Lower leg skin (tissue), 4 donors: ENCODE measurements at regions not wholly inside any gene's neighbourhood (a gene's known extent, or its start where the extent isn't known, plus 50 kb on each side); places are given as distances from the start of the nearest gene placed in this dataset.

Experiments
- DNase-seq, 2 donors: peaks; one replicate each; pipeline ENCODE4 v3.0.0-alpha.2; 2019; ENCODE audit warnings: low spot score in 2 of 2
- H3K4me3 ChIP-seq: fragments of 200-600 bp; sonication (generic); 2 replicates; pipeline ENCODE4 v1.5.1; 2017; ENCODE audit warnings: mild to moderate bottlenecking, low read depth; ENCODE audit not compliant: poor library complexity, severe bottlenecking
- POLR2A ChIP-seq, 2 donors: fragments of 450-650 bp; IDR thresholded peaks; one replicate each; pipeline ENCODE4 v1.6.1; 2016 to 2017; ENCODE audit warnings: antibody characterized with exemption in 2 of 2, mild to moderate bottlenecking in 1 of 2, moderate library complexity in 1 of 2
- WGBS, 2 donors: methylation state at CpG; one replicate each; pipeline ENCODE4 v1.1.5; 2018; 5-methylcytosine and 5-hydroxymethylcytosine counted together
- intact Hi-C: fragments of 100-400 bp; cut with DNase I; formaldehyde crosslinking; loops from one replicate; pipeline ENCODE4 v1.15.0; 2023; ENCODE audit warnings: low total_unique reads
- TF ChIP-seq, protein P1 (sequence below), 3 donors: fragments of 450-650 bp; IDR thresholded peaks; one replicate each; pipeline ENCODE4 v1.5.1; 2016; ENCODE audit warnings: antibody characterized with exemption in 3 of 3, mild to moderate bottlenecking in 3 of 3, moderate library complexity in 2 of 3

- TF ChIP-seq, protein P1, sequence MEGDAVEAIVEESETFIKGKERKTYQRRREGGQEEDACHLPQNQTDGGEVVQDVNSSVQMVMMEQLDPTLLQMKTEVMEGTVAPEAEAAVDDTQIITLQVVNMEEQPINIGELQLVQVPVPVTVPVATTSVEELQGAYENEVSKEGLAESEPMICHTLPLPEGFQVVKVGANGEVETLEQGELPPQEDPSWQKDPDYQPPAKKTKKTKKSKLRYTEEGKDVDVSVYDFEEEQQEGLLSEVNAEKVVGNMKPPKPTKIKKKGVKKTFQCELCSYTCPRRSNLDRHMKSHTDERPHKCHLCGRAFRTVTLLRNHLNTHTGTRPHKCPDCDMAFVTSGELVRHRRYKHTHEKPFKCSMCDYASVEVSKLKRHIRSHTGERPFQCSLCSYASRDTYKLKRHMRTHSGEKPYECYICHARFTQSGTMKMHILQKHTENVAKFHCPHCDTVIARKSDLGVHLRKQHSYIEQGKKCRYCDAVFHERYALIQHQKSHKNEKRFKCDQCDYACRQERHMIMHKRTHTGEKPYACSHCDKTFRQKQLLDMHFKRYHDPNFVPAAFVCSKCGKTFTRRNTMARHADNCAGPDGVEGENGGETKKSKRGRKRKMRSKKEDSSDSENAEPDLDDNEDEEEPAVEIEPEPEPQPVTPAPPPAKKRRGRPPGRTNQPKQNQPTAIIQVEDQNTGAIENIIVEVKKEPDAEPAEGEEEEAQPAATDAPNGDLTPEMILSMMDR (IDR thresholded peaks at IDR 0.05), result no peak
- TF ChIP-seq POLR2A (IDR thresholded peaks at IDR 0.05), result no peak
- no peak overlapping the region for H3K4me3 ChIP-seq
- DNase-seq, result no peak
- intact Hi-C loops, result no loop called here
- 83 to 84% methylated on average over 1 of the region's 1 CpG for WGBS, 2 donors
Measured at GRCh38 chr11:28999620-29000019, 891.4 kb downstream of the METTL15 start.

- H3K4me3 ChIP-seq, result no peak overlapping the region
Measured at GRCh38 chr11:28992996-28993395, 884.8 kb downstream of the METTL15 start.

GRCh38 chr11:28984231-28984630 lies 876.0 kb downstream of the METTL15 start:
- no peak for DNase-seq
- intact Hi-C loops, result no loop called here
- WGBS, 2 donors, result 87 to 90% methylated on average over 4 of the region's 4 CpGs
- TF ChIP-seq, protein P1 (IDR thresholded peaks at IDR 0.05), result no peak
- no peak for TF ChIP-seq POLR2A (IDR thresholded peaks at IDR 0.05)
- H3K4me3 ChIP-seq, result no peak overlapping the region

More at GRCh38 chr11:28992996-28993395, 884.8 kb downstream of the METTL15 start:
- 45 to 52% methylated on average over 2 of the region's 2 CpGs for WGBS, 2 donors
- no peak for DNase-seq
- intact Hi-C loops, result no loop called here
- TF ChIP-seq, protein P1 (IDR thresholded peaks at IDR 0.05), result no peak
- TF ChIP-seq POLR2A (IDR thresholded peaks at IDR 0.05), result no peak

DNA sequence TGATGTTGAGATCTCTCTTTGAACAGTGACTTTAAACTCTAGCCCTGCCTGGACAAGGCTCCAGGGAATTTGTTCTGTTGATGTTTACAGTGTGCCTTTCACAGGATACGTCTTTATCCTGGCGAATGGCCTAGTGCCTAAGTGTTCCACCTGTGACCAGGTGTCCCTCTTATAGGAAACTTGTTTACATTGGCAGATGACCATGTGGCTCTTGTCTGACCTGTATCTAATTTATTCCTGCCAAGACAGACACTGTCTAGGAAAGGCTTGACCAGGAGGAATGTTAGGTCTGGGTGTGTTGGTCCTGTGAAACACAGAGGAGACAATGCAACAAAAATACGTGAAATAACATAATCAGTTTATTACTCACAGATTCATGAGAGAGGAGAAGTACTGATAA lies 875.6 kb downstream of the METTL15 start:
- TF ChIP-seq POLR2A (IDR thresholded peaks at IDR 0.05), result no peak
- TF ChIP-seq, protein P1 (IDR thresholded peaks at IDR 0.05), result no peak
- intact Hi-C loops, result no loop called here
- H3K4me3 ChIP-seq, result no peak overlapping the region
- 80 to 86% methylated on average over 3 of the region's 3 CpGs for whole genome bisulfite sequencing, 2 donors
- no peak for DNase-seq

- TF ChIP-seq, protein P1 (IDR thresholded peaks at IDR 0.05), result no peak
- no peak for TF ChIP-seq POLR2A (IDR thresholded peaks at IDR 0.05)
- intact Hi-C loops, result no loop called here
- WGBS, 2 donors, result 29 to 33% methylated on average over 1 of the region's 1 CpG
- DNase-seq, result no peak
- H3K4me3 ChIP-seq, result no peak overlapping the region
Measured at GRCh38 chr11:28981381-28981780, 873.2 kb downstream of the METTL15 start.

GRCh38 chr11:28976801-28977145 lies 868.6 kb downstream of the METTL15 start:
- intact Hi-C loops, result no loop called here

More at GRCh38 chr11:28976801-28977145, 868.6 kb downstream of the METTL15 start:
- WGBS, 2 donors, result 84 to 86% methylated on average over 4 of the region's 4 CpGs
- no peak for TF ChIP-seq POLR2A (IDR thresholded peaks at IDR 0.05)
- TF ChIP-seq, protein P1 (IDR thresholded peaks at IDR 0.05), result no peak
- no peak overlapping the region for H3K4me3 ChIP-seq
- DNase-seq, result no peak
